RWPE2 (cell line): ENCODE measurements at regions not wholly inside any gene's neighbourhood (a gene's known extent, or its start where the extent isn't known, plus 50 kb on each side); places are given as distances from the start of the nearest gene placed in this dataset.

Experiments used
- ATAC-seq: fragments of 200-7000 bp; cut with Tn5 transposase; 3 replicates; pipeline ENCODE4 v1.9.1; 2021; ENCODE audit warnings: low read depth
- DNase-seq: peaks from one replicate; pipeline ENCODE4 v3.0.0-alpha.2; 2020; ENCODE audit warnings: low spot score
- H3K27ac ChIP-seq: fragments of 450-650 bp; 2 replicates; pipeline ENCODE4 v1.5.1; 2017; ENCODE audit warnings: mild to moderate bottlenecking; ENCODE audit not compliant: poor library complexity, severe bottlenecking
- H3K27me3 ChIP-seq: fragments of 250-450 bp; sonication (Bioruptor Pico); 2 replicates; pipeline ENCODE4 v1.5.1; 2021; ENCODE audit warnings: mild to moderate bottlenecking, moderate library complexity; ENCODE audit not compliant: insufficient read depth, poor library complexity, severe bottlenecking
- H3K36me3 ChIP-seq: fragments of 250-450 bp; sonication (Bioruptor Pico); 2 replicates; pipeline ENCODE4 v1.5.1; 2020; ENCODE audit warnings: low read depth, mild to moderate bottlenecking, moderate library complexity
- H3K4me1 ChIP-seq: fragments of 250-450 bp; sonication (Bioruptor Pico); 2 replicates; pipeline ENCODE4 v1.5.1; 2021; ENCODE audit warnings: mild to moderate bottlenecking, moderate library complexity; ENCODE audit not compliant: insufficient read depth, poor library complexity, severe bottlenecking
- H3K4me3 ChIP-seq: fragments of 250-450 bp; sonication (Bioruptor Pico); 2 replicates; pipeline ENCODE4 v1.5.1; 2021; ENCODE audit warnings: mild to moderate bottlenecking, moderate library complexity; ENCODE audit not compliant: severe bottlenecking
- H3K9me3 ChIP-seq: fragments of 250-450 bp; sonication (Bioruptor Pico); 2 replicates; pipeline ENCODE4 v1.5.1; 2021; ENCODE audit warnings: mild to moderate bottlenecking, moderate library complexity; ENCODE audit not compliant: severe bottlenecking
- TF ChIP-seq, protein P1 (sequence below): fragments of 450-650 bp; IDR thresholded peaks from one replicate; pipeline ENCODE4 v1.5.1; 2017; ENCODE audit warnings: mild to moderate bottlenecking, moderate library complexity; ENCODE audit not compliant: poor library complexity, severe bottlenecking

DNA sequence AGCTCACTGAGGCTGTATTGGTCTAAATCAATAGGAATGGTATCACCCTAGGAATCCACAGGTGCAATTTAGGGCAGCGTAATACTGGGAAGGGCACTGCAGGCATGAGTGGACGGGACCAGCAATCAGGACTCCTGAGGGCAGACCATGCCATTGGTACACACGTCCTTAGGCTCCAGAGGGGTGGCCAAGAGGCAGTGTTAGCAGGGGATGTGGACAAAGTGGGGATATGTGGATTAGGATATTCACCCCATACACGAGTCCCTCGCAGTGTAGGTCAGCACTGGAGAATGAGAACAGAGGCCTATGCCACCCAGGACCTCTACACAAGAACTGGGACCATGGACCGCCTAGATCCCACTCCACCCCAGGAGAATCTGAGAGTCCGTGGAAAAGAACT lies 389.8 kb downstream of the BCL11A start:
- ATAC-seq (no peak), DNase-seq (no peak)
- no peaks in the 10 kb centered on the region for H3K27me3 ChIP-seq
- no peaks in the 10 kb centered on the region for H3K4me1 ChIP-seq
- no peaks in the 10 kb centered on the region for H3K36me3 ChIP-seq
- no peak overlapping the region for H3K4me3 ChIP-seq
- TF ChIP-seq, protein P1, sequence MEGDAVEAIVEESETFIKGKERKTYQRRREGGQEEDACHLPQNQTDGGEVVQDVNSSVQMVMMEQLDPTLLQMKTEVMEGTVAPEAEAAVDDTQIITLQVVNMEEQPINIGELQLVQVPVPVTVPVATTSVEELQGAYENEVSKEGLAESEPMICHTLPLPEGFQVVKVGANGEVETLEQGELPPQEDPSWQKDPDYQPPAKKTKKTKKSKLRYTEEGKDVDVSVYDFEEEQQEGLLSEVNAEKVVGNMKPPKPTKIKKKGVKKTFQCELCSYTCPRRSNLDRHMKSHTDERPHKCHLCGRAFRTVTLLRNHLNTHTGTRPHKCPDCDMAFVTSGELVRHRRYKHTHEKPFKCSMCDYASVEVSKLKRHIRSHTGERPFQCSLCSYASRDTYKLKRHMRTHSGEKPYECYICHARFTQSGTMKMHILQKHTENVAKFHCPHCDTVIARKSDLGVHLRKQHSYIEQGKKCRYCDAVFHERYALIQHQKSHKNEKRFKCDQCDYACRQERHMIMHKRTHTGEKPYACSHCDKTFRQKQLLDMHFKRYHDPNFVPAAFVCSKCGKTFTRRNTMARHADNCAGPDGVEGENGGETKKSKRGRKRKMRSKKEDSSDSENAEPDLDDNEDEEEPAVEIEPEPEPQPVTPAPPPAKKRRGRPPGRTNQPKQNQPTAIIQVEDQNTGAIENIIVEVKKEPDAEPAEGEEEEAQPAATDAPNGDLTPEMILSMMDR, result no peak
- H3K9me3 ChIP-seq, result no peaks in the 10 kb centered on the region
- no peak overlapping the region for H3K27ac ChIP-seq

- ATAC-seq, result no peak
- TF ChIP-seq, protein P1, result no peak
- H3K4me3 ChIP-seq, result no peak overlapping the region
- H3K27me3 ChIP-seq, result no peaks in the 10 kb centered on the region
- no peak overlapping the region for H3K27ac ChIP-seq
- no peaks in the 10 kb centered on the region for H3K36me3 ChIP-seq
- no peaks in the 10 kb centered on the region for H3K4me1 ChIP-seq
- DNase-seq, result no peak
- H3K9me3 ChIP-seq, result no peaks in the 10 kb centered on the region
These were observed 393.9 kb downstream of the BCL11A start for GRCh38 chr2:60159519-60159918.

DNA sequence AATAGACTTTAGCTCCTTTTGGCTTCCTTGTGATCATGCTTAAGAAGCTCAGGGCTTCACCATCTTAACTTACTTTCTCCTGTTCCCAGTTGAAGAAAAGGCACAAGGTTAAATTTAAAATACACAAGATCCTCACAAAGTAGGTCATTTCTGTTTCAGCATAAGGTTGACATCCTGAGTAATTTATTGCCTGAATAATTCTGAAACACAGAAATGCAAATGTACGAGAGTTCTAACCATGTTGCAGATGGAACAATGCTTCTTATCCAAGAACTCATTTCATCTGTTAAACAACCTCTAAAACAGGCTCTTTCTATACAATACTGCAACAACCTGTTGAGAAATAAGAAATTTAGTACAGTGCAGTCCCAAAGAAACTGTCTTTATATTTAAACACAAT lies 395.2 kb downstream of the BCL11A start:
- Histone ChIP-seq H3K9me3 (no peaks in the 10 kb centered on the region), H3K4me3 (no peak overlapping the region), H3K27ac (no peak overlapping the region), H3K4me1 (no peaks in the 10 kb centered on the region), H3K27me3 (no peaks in the 10 kb centered on the region), H3K36me3 (no peaks in the 10 kb centered on the region)
- no peak for ATAC-seq
- TF ChIP-seq, protein P1, result no peak
- DNase-seq, result no peak

- Histone ChIP-seq H3K9me3 (no peaks in the 10 kb centered on the region), H3K27ac (no peak overlapping the region), H3K4me1 (no peaks in the 10 kb centered on the region), H3K27me3 (no peaks in the 10 kb centered on the region), H3K4me3 (no peak overlapping the region), H3K36me3 (no peaks in the 10 kb centered on the region)
- no peak for ATAC-seq
- TF ChIP-seq, protein P1, result no peak
- DNase-seq, result no peak
These were observed 396.2 kb downstream of the BCL11A start for GRCh38 chr2:60157283-60157682.

GRCh38 chr2:60154142-60154541 lies 399.3 kb downstream of the BCL11A start:
- Histone ChIP-seq H3K27me3 (no peaks in the 10 kb centered on the region), H3K36me3 (no peaks in the 10 kb centered on the region), H3K27ac (no peak overlapping the region), H3K4me1 (no peaks in the 10 kb centered on the region), H3K9me3 (no peaks in the 10 kb centered on the region), H3K4me3 (no peak overlapping the region)
- ATAC-seq, result no peak
- TF ChIP-seq, protein P1, result no peak
- no peak for DNase-seq
